Stimulated activated CD8-positive, alpha-beta memory T cell treated with anti-CD3 and anti-CD28 coated beads, Interleukin-4, amount 100 ng/mL, for 48 hours (primary cell): ENCODE measurements at regions not wholly inside any gene's neighbourhood (a gene's known extent, or its start where the extent isn't known, plus 50 kb on each side); places are given as distances from the start of the nearest gene placed in this dataset.

Experiments
- DNase-seq: peaks from one replicate; pipeline ENCODE4 v3.0.0-alpha.2; 2020

DNA sequence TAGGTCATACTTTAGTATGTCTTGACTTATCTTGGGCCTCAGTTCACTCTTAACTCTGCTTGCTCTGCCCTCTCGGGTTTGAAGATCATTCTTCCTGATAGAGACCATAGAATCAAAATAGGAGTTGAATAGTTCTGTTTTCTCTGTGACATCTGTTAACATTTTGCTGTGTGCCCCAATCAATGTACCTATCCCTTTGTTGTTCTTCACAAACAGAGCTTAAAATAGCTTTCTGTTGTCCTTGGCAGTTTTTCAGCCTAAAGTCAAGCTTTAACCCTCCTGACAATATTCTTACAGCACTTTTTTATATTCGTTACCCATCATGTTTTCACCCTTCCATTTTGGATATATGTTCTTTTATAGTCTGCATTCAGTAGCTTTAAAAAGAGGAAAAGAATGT is 724.5 kb upstream of the FANCL start:
- DNase-seq, result no peak

DNA sequence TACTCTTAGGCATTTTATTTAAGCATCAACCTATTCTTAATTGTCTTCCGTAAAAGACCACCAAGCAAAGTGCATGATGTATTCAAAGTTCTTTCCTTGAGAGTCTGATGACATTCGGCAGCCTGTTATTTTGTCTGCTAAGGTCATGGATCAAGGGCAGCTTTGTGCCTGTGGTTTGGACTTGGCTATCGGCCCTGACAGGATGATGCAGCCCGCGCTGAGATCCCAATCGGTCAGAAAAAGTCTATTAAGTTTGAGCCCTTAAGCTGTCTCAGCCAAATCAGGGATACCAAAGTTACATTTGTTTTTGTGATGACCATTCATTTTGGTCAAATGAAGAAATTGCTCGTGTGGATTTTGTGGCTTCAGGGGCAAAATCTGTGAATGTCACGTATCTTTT is 718.9 kb upstream of the FANCL start:
- no peak for DNase-seq

DNA sequence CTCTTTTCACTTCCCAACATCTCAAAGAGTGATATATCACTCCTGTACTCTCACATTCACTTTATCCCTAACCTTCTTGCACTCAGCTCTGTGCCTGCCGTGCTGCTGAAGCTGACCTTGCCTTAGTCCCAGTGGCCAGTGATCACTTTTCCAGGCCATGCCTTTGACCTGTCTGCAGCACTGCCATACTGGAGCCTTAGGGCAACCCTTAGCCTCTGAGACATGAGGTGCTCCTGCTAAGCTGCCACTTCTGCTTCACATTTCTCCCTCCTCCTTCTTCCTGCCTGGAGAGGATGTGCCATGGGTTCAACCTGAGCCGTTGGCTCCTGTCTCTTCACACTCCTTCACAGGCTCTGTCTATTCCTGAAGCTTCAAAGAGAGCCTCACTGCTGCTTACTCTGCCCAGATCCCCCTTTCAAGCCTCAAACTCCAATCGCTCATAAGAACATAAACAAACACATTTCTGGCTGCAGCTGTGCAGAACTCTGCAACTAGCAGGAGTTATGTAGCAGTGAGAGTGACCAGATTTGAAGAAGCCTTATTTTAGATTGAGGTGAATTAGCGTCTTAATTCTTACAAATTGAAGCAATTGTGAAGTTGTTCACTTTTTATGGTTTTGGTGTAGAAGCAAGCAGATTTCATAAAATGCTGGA is 716.2 kb upstream of the FANCL start:
- DNase-seq, result no peak

DNA sequence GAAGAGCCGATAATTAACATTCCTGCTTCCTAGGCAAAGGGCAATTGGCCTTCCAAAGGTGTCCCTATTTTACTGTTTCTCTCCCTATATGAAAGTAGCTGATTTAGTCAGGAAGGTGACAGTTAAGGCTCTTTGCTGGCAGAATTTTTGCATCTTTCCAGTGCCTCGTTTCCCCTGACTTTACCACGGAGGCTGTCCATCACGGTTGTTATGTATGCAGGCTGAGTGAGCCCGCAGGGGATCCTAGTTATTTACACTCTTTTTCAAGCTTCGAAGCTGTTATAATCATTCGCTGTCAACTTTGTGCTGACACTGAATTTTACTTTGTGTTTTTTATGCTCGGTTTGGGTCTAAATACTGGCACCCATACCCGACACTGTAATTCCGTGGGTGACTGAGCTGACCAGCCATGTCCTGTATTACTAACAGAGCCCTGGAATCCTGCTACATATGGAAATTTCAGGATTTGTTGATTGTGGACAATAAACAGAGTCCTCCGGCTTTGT is 713.8 kb upstream of the FANCL start:
- DNase-seq, result no peak

DNA sequence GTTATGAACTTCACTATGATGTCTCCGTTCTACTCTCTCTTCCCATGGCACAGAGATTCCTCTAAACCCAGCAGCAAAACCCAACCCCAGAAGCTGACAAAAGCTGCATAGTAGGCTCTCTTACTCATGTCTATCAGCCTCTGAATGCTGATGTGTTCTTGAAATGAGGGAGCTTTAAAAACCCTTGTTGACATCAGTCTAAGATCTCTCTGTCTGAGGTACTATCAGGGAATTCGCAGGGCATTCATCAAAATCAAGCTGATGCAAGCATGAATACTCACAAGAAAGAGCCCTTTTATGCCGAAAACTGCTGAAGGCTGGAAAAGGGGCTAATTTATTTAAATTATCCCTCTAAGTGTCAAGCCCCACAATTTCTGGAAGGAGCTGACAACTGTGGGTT is 710.6 kb upstream of the FANCL start:
- DNase-seq, result no peak

DNA sequence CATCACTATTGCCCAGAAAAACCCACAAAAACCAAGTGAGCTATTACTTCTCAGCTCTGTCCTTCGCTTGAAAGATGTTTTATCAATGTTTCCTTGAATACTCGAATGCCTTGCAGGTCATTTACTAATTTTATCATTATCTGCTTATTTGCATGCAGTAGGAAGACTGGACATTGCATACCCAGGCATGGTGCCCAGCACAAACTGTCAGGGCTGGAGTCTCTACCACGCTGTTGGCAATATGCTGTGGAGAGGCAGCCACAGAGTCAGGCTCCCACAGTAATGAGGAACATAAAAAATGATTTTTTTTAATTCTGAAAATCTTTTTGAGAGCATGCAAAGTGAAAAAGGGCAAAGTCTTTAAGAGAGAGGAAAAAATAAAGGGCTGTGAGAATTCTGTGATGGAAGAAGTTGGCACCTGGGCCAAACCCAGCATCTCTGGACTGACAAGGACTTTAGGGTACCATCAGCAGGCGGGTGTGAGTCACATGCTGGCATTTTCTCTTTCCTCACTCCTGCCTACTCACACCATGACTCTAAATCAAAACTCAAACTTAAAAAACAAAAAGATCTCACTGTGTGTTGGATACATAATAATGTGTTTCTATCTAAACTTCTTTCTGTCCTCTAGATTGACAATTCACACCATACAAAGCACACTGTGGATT is 709.8 kb upstream of the FANCL start:
- no peak for DNase-seq

DNA sequence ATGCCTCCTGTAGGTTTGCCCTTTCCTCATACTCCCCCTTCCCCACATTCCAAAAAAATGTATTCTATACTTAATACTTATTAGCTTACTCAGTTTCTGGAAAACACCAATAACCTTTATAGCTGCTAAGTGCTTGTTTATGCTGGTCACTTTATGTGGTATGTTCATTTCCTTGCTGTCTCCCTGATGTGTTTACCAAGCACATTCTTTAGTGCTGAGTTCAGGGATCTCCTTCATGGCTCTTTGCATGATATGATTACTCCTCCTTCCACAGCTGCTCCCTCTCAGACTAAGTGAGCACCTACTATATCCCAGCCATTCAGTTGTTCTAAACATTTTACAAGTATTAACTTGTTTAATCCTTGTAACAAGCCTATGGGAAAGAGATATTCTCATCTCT is 698.3 kb upstream of the FANCL start:
- DNase-seq, result no peak

DNA sequence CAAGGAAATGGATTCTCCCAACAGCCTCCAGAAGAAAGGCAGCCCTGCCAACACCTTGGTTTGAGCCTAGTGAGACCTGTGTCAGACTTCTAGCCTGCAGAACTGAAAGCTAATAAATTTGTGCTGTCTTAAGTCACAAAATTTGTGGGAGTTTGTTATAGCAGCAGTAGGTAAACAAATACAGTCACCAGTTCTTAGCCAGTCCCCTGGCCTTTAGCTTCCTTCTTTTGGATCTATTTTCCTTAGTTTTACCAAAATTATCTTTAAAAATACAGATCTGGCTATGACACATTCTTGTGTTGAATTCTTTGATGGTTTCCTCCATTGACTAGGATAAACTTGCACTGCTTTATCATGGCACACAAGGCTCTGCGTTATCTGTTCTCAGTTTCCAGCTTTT is 697.9 kb upstream of the FANCL start:
- no peak for DNase-seq

DNA sequence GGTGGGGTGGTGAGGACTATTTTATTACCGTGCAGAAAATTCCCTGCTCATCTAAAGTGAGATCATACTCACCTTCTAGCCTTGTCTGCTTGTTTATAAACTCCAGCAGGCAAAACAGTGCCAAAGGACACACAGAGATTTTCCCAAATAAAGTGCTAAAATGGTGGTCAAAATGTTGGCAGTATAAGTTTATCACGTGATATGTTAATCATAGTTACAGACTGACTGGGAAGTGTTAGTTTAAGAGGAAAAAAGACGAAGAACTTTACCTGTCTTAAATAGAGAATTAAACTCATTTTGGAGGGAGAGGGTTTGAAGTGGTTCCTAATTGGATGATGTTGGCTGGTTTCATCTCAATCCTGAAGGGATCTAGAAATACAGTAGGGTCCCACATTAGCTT is 691.7 kb upstream of the FANCL start:
- DNase-seq, result no peak

DNA sequence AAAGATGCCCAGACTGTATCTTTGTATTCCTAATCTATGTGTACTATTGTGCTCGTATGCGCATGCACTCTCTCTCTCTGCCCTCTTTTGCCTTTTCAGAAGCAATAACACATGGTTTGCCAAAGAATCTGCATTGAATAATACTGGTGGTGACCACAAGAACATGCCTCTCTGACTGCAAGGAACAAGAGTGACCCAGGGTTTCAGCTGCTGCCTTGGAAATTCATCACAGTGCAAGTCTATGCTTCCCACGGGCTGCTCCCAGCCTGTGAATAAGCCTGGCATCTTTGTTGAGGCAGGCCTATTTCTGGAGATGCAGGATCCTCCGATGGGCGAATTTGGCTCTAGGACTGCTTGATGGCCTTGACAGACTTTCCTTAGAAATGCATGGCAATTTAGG is 689.4 kb upstream of the FANCL start:
- no peak for DNase-seq

DNA sequence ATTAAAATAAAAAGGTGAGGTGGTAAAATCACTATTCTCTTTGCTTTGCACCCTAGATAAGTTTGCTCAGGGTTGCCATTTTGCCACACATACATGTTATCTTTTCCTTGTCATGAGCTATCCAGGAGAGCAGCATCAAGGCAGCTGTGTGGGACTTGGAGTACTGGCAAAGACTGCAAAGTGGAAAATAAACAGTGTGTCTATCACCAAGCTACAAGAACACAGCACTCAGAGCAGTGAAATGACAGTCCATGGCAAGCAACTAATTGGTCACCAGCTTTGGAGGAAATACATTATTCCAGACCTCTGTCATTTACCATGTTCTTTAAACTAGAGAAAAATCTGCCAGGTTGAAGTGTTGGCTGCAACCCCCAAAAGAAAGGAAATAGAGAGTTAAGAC is 687.8 kb upstream of the FANCL start:
- DNase-seq, result no peak

DNA sequence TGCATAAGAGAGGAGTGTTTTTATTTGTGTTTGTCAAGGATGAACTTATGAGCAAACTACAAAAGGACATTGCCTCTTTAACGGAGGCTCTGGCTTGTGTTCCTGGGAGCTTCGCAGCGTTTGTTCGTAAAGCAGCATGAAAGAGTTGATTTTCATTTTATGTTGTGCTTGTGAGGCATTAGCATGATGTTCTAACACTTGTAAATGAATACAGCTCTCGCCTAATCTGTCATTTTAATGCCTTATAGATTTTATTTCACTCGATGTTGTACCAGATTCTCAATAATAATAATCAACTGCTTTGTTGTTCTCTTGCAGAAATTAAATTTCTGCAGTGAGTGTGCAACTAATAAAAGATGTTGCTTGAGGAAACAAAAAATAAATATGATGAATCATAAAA is 687.3 kb upstream of the FANCL start:
- no peak for DNase-seq

DNA sequence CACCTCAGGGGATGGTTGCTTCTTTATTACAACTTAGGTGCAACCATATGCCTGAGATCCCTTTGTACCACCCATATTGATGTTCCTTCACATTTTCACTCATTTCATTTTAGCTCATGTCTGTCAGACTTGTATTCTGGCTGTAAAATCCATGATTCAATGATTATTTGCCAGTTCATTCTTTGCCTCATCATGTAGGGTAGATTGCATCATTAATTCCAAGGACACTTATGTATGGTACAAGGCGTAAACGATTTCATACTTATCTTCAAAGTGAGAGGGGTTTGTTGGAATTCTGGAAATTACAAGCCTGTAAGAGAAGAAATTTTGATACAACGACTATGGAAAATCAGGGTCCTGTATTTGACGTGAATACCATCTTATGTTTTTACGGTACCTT is 685.0 kb upstream of the FANCL start:
- no peak for DNase-seq

DNA sequence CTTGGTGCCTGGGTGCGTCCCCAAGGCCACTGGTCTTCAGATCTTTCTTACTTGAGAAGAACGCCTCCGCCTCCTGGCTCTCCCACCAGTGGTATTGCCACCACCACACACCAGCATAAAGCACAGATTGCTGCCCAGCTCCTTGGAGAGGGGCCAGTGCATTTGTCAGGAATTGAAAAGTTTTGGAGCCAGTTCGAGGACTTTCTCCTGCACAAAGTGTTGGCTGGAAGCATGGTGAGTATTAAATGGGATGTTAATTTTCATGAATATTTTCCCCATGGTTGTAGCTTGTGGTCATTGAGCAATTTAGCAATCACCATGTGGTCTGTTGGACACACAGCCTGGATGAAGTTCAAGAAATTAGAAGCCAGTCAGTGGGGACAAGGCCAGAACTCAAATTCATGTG is 684.6 kb upstream of the FANCL start:
- no peak for DNase-seq

DNA sequence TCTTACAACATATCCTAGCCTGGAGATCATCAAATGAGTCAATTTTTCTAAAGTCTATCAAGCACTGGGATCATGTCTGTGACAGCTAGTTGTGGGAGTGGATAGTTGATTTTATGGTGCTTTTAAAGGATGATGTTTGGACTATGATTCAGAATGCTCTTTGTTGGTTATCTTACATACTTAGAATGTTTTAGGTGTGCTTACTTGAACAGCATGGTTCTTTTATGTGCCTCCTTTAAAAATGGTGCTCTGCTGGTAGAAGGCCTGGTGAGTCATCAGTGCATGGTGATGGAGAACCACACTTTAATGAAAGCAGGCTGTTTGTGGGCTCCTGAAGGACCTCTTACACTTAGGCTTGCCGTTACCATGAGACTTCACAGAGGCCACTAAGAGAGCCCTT is 682.7 kb upstream of the FANCL start:
- no peak for DNase-seq

DNA sequence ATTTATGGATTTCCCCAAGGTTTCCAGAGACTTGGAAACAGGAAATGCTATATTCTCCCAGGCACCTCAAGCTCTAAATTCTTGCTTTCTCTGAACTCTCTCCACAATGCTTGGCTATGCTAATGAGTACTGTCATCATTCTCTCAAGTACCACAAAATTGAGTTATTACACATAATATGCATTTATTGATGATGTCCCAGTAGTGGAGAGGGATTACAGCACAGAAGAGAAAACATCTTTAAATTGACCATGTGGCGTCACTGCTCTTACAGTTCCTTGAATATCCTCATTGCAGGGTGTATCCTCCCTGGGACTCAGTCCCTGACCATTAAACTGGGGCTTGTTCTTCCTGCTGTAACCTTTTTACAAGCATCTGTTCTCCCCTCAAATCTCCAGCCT is 681.1 kb upstream of the FANCL start:
- DNase-seq, result no peak

DNA sequence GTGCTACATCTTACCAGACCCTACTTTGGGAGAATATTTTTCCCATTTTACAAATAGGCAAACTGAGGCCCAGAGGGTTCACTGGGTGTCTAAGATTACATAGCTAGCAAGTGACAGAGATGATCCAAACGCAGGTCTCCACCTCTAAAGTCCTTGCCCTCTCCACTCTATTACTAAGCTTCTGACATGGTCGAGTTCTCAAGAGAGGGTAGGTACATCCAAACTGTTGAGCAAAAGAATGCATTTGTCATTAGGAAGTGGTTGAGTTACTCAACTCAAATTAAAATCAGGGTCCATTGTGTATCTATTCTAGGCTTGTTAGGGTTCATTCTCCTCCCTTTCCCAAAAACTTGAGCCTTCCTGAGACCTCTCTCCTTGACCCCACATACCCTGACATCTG is 680.6 kb upstream of the FANCL start:
- no peak for DNase-seq

DNA sequence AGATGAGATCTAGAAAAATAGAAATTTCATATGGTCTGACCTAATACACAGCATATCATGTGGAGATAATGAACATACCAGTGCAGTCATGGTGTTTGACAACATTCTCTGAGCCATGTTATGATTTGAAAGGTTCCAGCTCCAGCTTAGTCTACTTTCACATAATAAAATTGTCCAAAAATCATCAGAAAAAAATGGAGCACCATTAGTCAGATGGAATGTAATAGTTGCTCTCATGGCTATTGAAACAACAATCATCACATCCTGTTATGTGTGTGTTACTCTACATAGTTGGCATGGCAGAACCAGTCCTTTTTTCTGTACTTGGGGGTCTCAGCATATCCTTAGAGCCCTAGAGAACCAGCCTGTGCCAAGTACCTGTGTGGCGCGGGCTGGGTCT is 678.9 kb upstream of the FANCL start:
- DNase-seq, result no peak

DNA sequence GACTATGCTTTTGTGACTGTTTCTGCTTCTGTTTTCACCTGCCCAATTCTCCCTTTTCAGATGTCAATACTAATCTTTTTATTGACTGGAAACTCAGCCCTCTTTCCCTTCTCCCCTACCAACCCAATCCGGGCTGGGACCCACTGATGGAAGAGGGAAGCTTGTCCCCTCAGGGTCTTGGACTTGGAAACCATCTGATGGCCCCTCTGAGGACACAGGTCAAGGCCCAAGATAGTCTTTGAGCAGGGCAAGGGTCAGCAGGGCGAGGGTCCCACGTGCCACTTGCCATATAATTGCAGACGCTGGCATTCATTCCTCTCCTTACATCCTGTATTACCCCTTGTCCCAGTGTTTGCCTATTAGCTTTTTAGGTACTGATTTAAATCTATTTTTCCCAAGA is 678.2 kb upstream of the FANCL start:
- DNase-seq, result no peak

DNA sequence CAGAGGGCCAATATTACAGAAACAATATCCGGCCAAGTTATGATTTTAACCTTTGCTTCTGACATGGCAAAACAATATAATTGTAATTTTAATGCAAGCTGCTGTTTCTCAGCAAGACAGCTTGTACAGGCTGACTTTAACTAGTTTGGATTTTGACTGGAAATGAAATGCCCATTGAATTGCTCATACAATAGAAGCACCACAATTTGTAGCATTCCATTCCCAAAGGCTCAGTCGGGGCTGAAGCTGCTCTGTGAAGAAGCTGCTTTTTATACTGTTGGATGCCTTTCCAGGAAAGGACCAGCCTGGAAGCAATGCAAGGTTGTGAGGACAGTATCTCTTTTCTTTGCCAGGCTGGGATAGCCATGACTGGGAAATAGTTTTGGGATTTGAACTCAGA is 677.0 kb upstream of the FANCL start:
- no peak for DNase-seq

DNA sequence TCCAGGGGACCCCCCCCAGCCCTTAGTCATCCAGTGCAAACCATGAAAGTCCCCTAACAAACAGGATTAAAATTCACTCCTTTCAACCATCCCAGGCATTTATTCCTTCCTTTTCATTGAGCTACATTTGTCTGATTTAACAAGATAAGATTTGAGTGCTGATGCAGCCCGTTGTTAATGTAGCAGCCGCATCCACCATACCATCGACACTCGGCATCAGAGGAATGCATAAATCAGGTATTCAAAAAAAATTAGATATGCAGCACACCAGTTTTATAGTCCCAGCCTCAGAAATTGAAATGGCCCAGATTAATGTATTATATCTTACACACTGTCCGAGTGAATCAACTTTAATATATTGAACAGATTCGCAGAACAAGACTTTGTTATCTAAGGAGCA is 676.5 kb upstream of the FANCL start:
- DNase-seq, result no peak

DNA sequence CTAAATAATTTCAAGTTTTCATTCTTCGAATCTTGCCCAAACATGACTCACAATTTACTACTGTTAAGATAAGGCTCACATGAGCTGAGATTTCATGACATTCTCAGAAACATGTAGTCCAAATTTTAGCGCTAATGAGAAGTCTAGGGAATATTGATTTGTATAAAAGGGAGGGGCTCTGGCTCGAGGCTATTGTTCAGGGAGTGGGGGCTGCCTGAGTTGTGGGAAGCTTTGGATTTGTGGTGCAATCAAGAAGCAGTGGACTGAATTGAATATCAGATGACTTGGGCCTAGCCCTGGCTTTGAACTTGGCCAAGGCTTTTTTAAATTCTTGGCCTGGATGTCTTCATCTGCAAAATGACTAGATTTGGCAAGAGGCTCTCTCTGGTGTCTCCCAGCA is 674.9 kb upstream of the FANCL start:
- DNase-seq, result no peak

DNA sequence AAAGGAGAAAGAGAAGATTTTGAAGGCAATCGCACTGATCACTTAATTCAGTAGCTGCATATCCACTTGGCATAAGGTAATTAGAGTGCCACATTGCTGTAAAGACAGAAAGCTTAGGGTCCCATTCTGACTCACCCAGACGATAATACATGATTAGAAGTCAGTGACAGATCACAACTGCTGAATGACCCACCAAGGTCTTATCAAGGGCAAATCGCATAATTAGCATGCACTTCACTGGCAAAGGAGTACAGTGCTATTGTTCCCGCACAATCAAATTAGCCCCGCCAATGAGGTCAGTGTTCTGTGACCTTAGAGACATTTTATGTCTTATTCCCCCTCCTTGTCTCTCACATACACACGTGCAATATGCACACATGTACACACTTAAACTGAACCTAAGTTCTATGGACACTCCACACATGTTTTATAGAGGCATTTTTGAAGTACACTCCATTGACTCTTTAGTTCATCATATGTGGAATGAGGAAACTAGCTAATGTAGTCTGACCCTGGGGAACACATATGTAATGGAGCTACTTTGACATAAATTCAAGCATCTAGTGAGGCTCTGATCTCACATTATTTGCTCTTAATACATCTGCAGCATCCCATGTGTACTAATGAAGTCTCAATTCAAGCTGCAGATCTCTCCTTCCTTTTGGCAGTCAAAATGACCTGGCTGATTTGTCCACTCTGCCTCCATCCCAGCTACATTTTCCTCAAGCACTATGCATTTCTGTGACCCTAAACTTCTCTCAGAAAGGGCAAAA is 673.8 kb upstream of the FANCL start:
- no peak for DNase-seq

DNA sequence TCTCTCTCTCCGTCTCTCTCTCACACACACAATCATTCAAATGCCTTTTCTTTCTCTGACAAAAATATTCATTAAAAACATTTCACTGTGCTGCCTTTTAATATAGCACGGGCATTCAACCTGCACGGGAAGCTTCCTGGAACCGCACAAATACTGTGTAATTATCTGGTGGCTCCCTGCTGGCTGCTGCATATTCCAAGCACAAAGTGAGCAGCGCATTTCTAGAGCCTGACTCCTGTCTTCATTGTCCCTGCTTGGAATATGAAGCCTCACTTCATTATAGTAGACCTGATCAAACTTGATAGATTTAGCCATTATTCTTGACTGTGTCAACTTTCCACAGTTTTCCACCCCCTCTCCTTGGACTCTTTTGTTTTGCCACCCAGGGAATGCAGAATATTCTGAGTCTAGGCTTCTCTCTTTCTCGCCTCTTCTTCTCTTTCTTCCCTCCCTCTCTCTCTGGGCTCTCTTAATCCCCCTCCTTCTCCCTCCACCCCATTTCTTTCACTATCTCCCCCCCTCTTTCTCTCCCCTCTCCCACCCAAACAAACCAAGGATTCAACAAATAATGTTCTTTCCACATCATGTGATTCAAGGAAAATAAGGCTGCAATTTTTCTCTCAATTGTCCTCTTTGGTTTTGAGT is 672.1 kb upstream of the FANCL start:
- no peak for DNase-seq
